Activated gamma-delta T cell treated with anti-CD3 and anti-CD28 coated beads, Interleukin-2, amount 50 U/mL, for 16 hours (primary cell): ENCODE measurements at regions not wholly inside any gene's neighbourhood (a gene's known extent, or its start where the extent isn't known, plus 50 kb on each side); places are given as distances from the start of the nearest gene placed in this dataset.
"Not testable (repeated sequence)": the region's sequence is repeated elsewhere in the genome, so short reads cannot be mapped to it uniquely, and the experiment has no call there.

ENCODE experiments used
- DNase-seq: peaks from one replicate; pipeline ENCODE4 v3.0.0-alpha.2; 2020; ENCODE audit warnings: low read depth

- DNase-seq = no peak
These were observed 1662.9 kb downstream of the SUCLG1 start for GRCh38 chr2:82796132-82796531.

GRCh38 chr2:82795446-82795845 is 1663.6 kb downstream of the SUCLG1 start:
- DNase-seq = no peak

GRCh38 chr2:82793711-82794435 is 1665.2 kb downstream of the SUCLG1 start:
- no peak for DNase-seq

GRCh38 chr2:82792316-82792715 is 1666.8 kb downstream of the SUCLG1 start:
- DNase-seq = no peak

- no peak for DNase-seq
These were observed 1668.7 kb downstream of the SUCLG1 start for GRCh38 chr2:82790206-82791021.

- DNase-seq = no peak
These were observed 1669.3 kb downstream of the SUCLG1 start for GRCh38 chr2:82789851-82790205.

GRCh38 chr2:82781176-82781915 is 1677.7 kb downstream of the SUCLG1 start:
- no peak for DNase-seq

GRCh38 chr2:82780050-82780449 is 1679.0 kb downstream of the SUCLG1 start:
- no peak for DNase-seq

- no peak for DNase-seq
These were observed 1706.7 kb downstream of the SUCLG1 start for GRCh38 chr2:82752396-82752795.

GRCh38 chr2:82748653-82749052 is 1710.4 kb downstream of the SUCLG1 start:
- DNase-seq = no peak

- DNase-seq = no peak
These were observed 1718.6 kb downstream of the SUCLG1 start for GRCh38 chr2:82740527-82740926.

- DNase-seq = not testable (repeated sequence)
These were observed 1721.1 kb downstream of the SUCLG1 start for GRCh38 chr2:82737965-82738364.

- DNase-seq = no peak
These were observed 1723.7 kb downstream of the SUCLG1 start for GRCh38 chr2:82735336-82735735.

GRCh38 chr2:82731824-82732223 is 1727.3 kb downstream of the SUCLG1 start:
- no peak for DNase-seq

- no peak for DNase-seq
These were observed 1728.3 kb downstream of the SUCLG1 start for GRCh38 chr2:82730811-82731210.

- DNase-seq = no peak
These were observed 1731.0 kb downstream of the SUCLG1 start for GRCh38 chr2:82728090-82728489.

GRCh38 chr2:82708681-82709080 is 1750.4 kb downstream of the SUCLG1 start:
- no peak for DNase-seq

- DNase-seq = no peak
These were observed 1761.8 kb downstream of the SUCLG1 start for GRCh38 chr2:82697231-82697630.

- no peak for DNase-seq
These were observed 1764.6 kb downstream of the SUCLG1 start for GRCh38 chr2:82694431-82694830.

GRCh38 chr2:82690757-82691411 is 1768.2 kb downstream of the SUCLG1 start:
- no peak for DNase-seq

GRCh38 chr2:82675186-82675585 is 1783.9 kb downstream of the SUCLG1 start:
- no peak for DNase-seq

GRCh38 chr2:82674652-82675051 is 1784.4 kb downstream of the SUCLG1 start:
- DNase-seq = no peak
